ENCODE measurements at regions not wholly inside any gene's neighbourhood (a gene's known extent, or its start where the extent isn't known, plus 50 kb on each side); places are given as distances from the start of the nearest gene placed in this dataset.

GRCh38 chr17:65477600-65477999 is 83.8 kb downstream of the AXIN2 start:
- Histone ChIP-seq H3K27ac (ENCODE audit: insufficient read depth, low read length) (no peak overlapping the region), H4K20me1 (ENCODE audit: control insufficient read depth, extremely low read depth, insufficient read depth, low read length) (no peaks in the 10 kb centered on the region), H2AFZ (ENCODE audit: low read length) (no peak overlapping the region), H3K27me3 (ENCODE audit: control insufficient read depth, insufficient read depth, low read length) (peaks cover 11% of the 10 kb centered on the region), H3K4me2 (ENCODE audit: extremely low read depth, insufficient read depth, low read length) (no peak overlapping the region), H3K9ac (ENCODE audit: insufficient read depth, low read length) (no peak overlapping the region), H3K4me1 (ENCODE audit: control insufficient read depth, extremely low read depth, insufficient read depth, low read length) (no peaks in the 10 kb centered on the region), H3K9me3 (ENCODE audit: control insufficient read depth, insufficient read depth, low read depth, low read length) (no peaks in the 10 kb centered on the region), H3K79me2 (ENCODE audit: control insufficient read depth, insufficient read depth, low read length) (no peaks in the 10 kb centered on the region), H3K4me3 (replicated peaks in 1 of 4; ENCODE audit: control extremely low read depth in 1 of 4, insufficient read depth in 1 of 4, low read depth in 3 of 4, low read length in 4 of 4) (no peak overlapping the region), H3K36me3 (ENCODE audit: control insufficient read depth, insufficient read depth, low read length) (no peaks in the 10 kb centered on the region)
- no peak for DNase-seq (ENCODE audit: low read depth in 2 of 2)
- TF ChIP-seq EZH2 (IDR thresholded peaks at IDR 0.05; ENCODE audit: low read length, missing control alignments) = no peak
- no peak for TF ChIP-seq CTCF (conservative IDR thresholded peaks at IDR 0.05 in 1 of 2, IDR thresholded peaks at IDR 0.05 in 1 of 2; ENCODE audit: low read depth in 1 of 2, low read length in 2 of 2)

- H3K79me2 ChIP-seq (ENCODE audit: control insufficient read depth, insufficient read depth, low read length) = no peaks in the 10 kb centered on the region
- no peak for DNase-seq (ENCODE audit: low read depth in 2 of 2)
- H3K36me3 ChIP-seq (ENCODE audit: control insufficient read depth, insufficient read depth, low read length) = no peaks in the 10 kb centered on the region
- peaks cover 18% of the 10 kb centered on the region for H3K27me3 ChIP-seq (ENCODE audit: control insufficient read depth, insufficient read depth, low read length)
- no peak overlapping the region for H3K4me2 ChIP-seq (ENCODE audit: extremely low read depth, insufficient read depth, low read length)
- H3K27ac ChIP-seq (ENCODE audit: insufficient read depth, low read length) = no peak overlapping the region
- TF ChIP-seq CTCF (conservative IDR thresholded peaks at IDR 0.05 in 1 of 2, IDR thresholded peaks at IDR 0.05 in 1 of 2; ENCODE audit: low read depth in 1 of 2, low read length in 2 of 2) = no peak
- no peak overlapping the region for H2AFZ ChIP-seq (ENCODE audit: low read length)
- H4K20me1 ChIP-seq (ENCODE audit: control insufficient read depth, extremely low read depth, insufficient read depth, low read length) = no peaks in the 10 kb centered on the region
- no peak overlapping the region for H3K9ac ChIP-seq (ENCODE audit: insufficient read depth, low read length)
- no peaks in the 10 kb centered on the region for H3K9me3 ChIP-seq (ENCODE audit: control insufficient read depth, insufficient read depth, low read depth, low read length)
- no peaks in the 10 kb centered on the region for H3K4me1 ChIP-seq (ENCODE audit: control insufficient read depth, extremely low read depth, insufficient read depth, low read length)
- H3K4me3 ChIP-seq (replicated peaks in 1 of 4; ENCODE audit: control extremely low read depth in 1 of 4, insufficient read depth in 1 of 4, low read depth in 3 of 4, low read length in 4 of 4) = no peak overlapping the region
Observed at GRCh38 chr17:65474660-65475059, 86.8 kb downstream of the AXIN2 start.

- TF ChIP-seq EZH2 (IDR thresholded peaks at IDR 0.05; ENCODE audit: low read length, missing control alignments) (no peak), CTCF (conservative IDR thresholded peaks at IDR 0.05 in 1 of 2, IDR thresholded peaks at IDR 0.05 in 1 of 2; ENCODE audit: low read depth in 1 of 2, low read length in 2 of 2) (no peak)
Observed at GRCh38 chr17:65473985-65474384, 87.5 kb downstream of the AXIN2 start.

More at GRCh38 chr17:65473985-65474384, 87.5 kb downstream of the AXIN2 start:
- Histone ChIP-seq H3K36me3 (ENCODE audit: control insufficient read depth, insufficient read depth, low read length) (no peaks in the 10 kb centered on the region), H3K27me3 (ENCODE audit: control insufficient read depth, insufficient read depth, low read length) (peaks cover 18% of the 10 kb centered on the region), H3K4me3 (replicated peaks in 1 of 4; ENCODE audit: control extremely low read depth in 1 of 4, insufficient read depth in 1 of 4, low read depth in 3 of 4, low read length in 4 of 4) (no peak overlapping the region), H3K79me2 (ENCODE audit: control insufficient read depth, insufficient read depth, low read length) (no peaks in the 10 kb centered on the region), H3K9me3 (ENCODE audit: control insufficient read depth, insufficient read depth, low read depth, low read length) (no peaks in the 10 kb centered on the region), H3K4me2 (ENCODE audit: extremely low read depth, insufficient read depth, low read length) (no peak overlapping the region), H4K20me1 (ENCODE audit: control insufficient read depth, extremely low read depth, insufficient read depth, low read length) (no peaks in the 10 kb centered on the region), H3K9ac (ENCODE audit: insufficient read depth, low read length) (no peak overlapping the region), H3K27ac (ENCODE audit: insufficient read depth, low read length) (no peak overlapping the region), H3K4me1 (ENCODE audit: control insufficient read depth, extremely low read depth, insufficient read depth, low read length) (no peaks in the 10 kb centered on the region), H2AFZ (ENCODE audit: low read length) (no peak overlapping the region)
- no peak for DNase-seq (ENCODE audit: low read depth in 2 of 2)

Data from fibroblast of lung (primary cell).